Pons (tissue), 1 donor: ENCODE measurements at regions not wholly inside any gene's neighbourhood (a gene's known extent, or its start where the extent isn't known, plus 50 kb on each side); places are given as distances from the start of the nearest gene placed in this dataset.
"Not testable (repeated sequence)": the region's sequence is repeated elsewhere in the genome, so short reads cannot be mapped to it uniquely, and the experiment has no call there.

Experiments
- DNase-seq: peaks from one replicate; pipeline ENCODE4 v3.0.0-alpha.2; 2016; ENCODE audit warnings: low spot score

GRCh38 chr13:44814161-44814560 is 175.1 kb downstream of the NUFIP1 start:
- DNase-seq = no peak

GRCh38 chr13:44812818-44813217 is 176.5 kb downstream of the NUFIP1 start:
- DNase-seq = no peak

GRCh38 chr13:44810061-44810840 is 179.0 kb downstream of the NUFIP1 start:
- DNase-seq = peak; percentile 3

GRCh38 chr13:44809190-44809589 is 180.1 kb downstream of the NUFIP1 start:
- DNase-seq = no peak

GRCh38 chr13:44808185-44808584 is 181.1 kb downstream of the NUFIP1 start:
- no peak for DNase-seq

- DNase-seq = no peak
Measured at GRCh38 chr13:44807449-44808034, 181.7 kb downstream of the NUFIP1 start.

GRCh38 chr13:44806826-44807225 is 182.4 kb downstream of the NUFIP1 start:
- peak; percentile 11 for DNase-seq

GRCh38 chr13:44805585-44805984 is 183.7 kb downstream of the NUFIP1 start:
- DNase-seq = no peak

GRCh38 chr13:44803390-44803789 is 185.9 kb downstream of the NUFIP1 start:
- no peak for DNase-seq

- no peak for DNase-seq
Measured at GRCh38 chr13:44802491-44802890, 186.8 kb downstream of the NUFIP1 start.

- no peak for DNase-seq
Measured at GRCh38 chr13:44801990-44802389, 187.3 kb downstream of the NUFIP1 start.

GRCh38 chr13:44800626-44801025 is 188.6 kb downstream of the NUFIP1 start:
- DNase-seq = no peak

GRCh38 chr13:44797685-44798084 is 191.6 kb downstream of the NUFIP1 start:
- DNase-seq = no peak

- DNase-seq = no peak
Measured at GRCh38 chr13:44796597-44797490, 192.4 kb downstream of the NUFIP1 start.

GRCh38 chr13:44796039-44796438 is 193.2 kb downstream of the NUFIP1 start:
- not testable (repeated sequence) for DNase-seq

- no peak for DNase-seq
Measured at GRCh38 chr13:44795176-44795575, 194.1 kb downstream of the NUFIP1 start.

GRCh38 chr13:44792096-44792495 is 197.2 kb downstream of the NUFIP1 start:
- no peak for DNase-seq

- no peak for DNase-seq
Measured at GRCh38 chr13:44790289-44790688, 199.0 kb downstream of the NUFIP1 start.

GRCh38 chr13:44787617-44788016 is 201.7 kb downstream of the NUFIP1 start:
- no peak for DNase-seq

- no peak for DNase-seq
Measured at GRCh38 chr13:44786756-44787155, 202.5 kb downstream of the NUFIP1 start.

GRCh38 chr13:44785401-44785800 is 203.9 kb downstream of the NUFIP1 start:
- peak; percentile 5 for DNase-seq

GRCh38 chr13:44784708-44785080 is 204.6 kb downstream of the NUFIP1 start:
- no peak for DNase-seq
